ENCODE measurements at regions not wholly inside any gene's neighbourhood (a gene's known extent, or its start where the extent isn't known, plus 50 kb on each side); places are given as distances from the start of the nearest gene placed in this dataset.
"Not testable (repeated sequence)": the region's sequence is repeated elsewhere in the genome, so short reads cannot be mapped to it uniquely, and the experiment has no call there.

- H3K4me3 Mint-ChIP-seq; H3K9me3 ChIP-seq (ENCODE audit: control insufficient read depth, low read length); H3K27me3 ChIP-seq (ENCODE audit: control insufficient read depth, insufficient read depth, low read length, poor library complexity, severe bottlenecking); H3K27ac Mint-ChIP-seq; H3K4me1 Mint-ChIP-seq; H3K27ac ChIP-seq (ENCODE audit: low read depth, low read length); H3K9me3 Mint-ChIP-seq; H3K36me3 Mint-ChIP-seq (ENCODE audit: low read depth); H3K4me1 ChIP-seq (ENCODE audit: control insufficient read depth, insufficient read depth, low read length); H3K9ac ChIP-seq (ENCODE audit: extremely low read depth, low read length, poor library complexity, severe bottlenecking); H3K36me3 ChIP-seq (ENCODE audit: control insufficient read depth, insufficient read depth, low read length); H3K27me3 Mint-ChIP-seq (ENCODE audit: insufficient read depth); H3K4me3 ChIP-seq (ENCODE audit: low read length): not testable (repeated sequence)
- DNase-seq = peak; percentile 62
- peak; percentile 70 for TF ChIP-seq CTCF (conservative IDR thresholded peaks at IDR 0.05)
- 84 to 85% methylated on average over 7 to 18 of the region's 19 CpGs for WGBS, 2 experiments (ENCODE audit: insufficient coverage in 1 of 2, insufficient read length in 1 of 2)
These were observed 141.1 kb upstream of the ZNF469 start for GRCh38 chr16:88241404-88242311.

DNA sequence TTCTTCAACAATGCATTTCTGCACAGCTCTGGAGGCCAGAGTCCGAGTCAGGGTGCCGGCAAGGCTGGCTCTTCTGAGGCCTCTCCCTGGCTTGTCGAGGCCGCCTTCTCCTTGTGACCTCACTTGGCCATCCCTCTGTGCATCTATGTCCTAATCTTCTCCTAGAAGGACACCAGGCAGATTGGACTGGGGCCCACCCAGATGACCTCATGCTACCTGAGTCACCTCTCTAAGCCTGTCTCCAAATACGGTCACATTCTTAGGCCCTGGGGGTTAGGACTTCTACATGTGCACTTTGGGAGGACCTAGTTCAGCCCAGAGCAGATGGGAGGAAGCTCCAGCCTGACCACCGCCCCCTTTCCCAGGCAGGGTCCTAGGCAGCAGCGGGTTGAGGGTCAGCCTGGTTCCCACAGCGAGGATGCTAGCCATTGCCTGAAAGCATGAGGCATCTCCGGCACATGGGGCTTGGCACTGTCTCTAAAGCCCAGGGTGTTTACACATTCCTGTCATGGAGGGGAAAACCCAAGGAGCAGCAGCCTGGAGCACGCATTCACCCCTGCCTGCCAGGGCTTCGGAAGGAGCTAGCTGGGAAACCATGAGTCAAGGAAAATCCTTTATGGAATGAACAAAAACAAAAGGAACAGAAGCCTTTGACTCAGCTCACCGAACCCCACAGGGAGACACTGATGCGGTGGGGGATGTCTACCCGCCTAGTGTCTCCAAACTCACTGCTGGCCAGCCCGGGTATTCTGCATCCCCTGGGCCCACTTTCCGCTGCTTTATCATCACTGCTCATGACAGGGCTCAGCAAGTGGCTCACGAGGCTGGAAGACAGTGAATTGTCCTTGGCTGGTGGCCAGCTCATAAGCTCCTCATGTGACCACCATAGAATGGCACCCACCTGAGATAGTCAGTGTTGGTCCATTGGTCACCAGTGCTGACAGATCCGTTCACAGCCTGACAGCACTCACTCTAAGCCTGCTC lies 140.2 kb upstream of the ZNF469 start:
- not testable (repeated sequence) for H3K4me3 Mint-ChIP-seq; H3K9ac ChIP-seq (ENCODE audit: extremely low read depth, low read length, poor library complexity, severe bottlenecking); H3K27me3 ChIP-seq (ENCODE audit: control insufficient read depth, insufficient read depth, low read length, poor library complexity, severe bottlenecking); H3K27me3 Mint-ChIP-seq (ENCODE audit: insufficient read depth); DNase-seq; H3K27ac Mint-ChIP-seq; H3K9me3 Mint-ChIP-seq; H3K9me3 ChIP-seq (ENCODE audit: control insufficient read depth, low read length); H3K4me3 ChIP-seq (ENCODE audit: low read length); H3K4me1 ChIP-seq (ENCODE audit: control insufficient read depth, insufficient read depth, low read length); H3K36me3 ChIP-seq (ENCODE audit: control insufficient read depth, insufficient read depth, low read length); H3K4me1 Mint-ChIP-seq; H3K27ac ChIP-seq (ENCODE audit: low read depth, low read length); H3K36me3 Mint-ChIP-seq (ENCODE audit: low read depth)
- WGBS, 2 experiments (ENCODE audit: insufficient coverage in 1 of 2, insufficient read length in 1 of 2) = 91 to 94% methylated on average over 9 to 17 of the region's 18 CpGs

GRCh38 chr16:88243921-88244320 lies 138.8 kb upstream of the ZNF469 start:
- H3K27ac ChIP-seq (ENCODE audit: low read depth, low read length); H3K36me3 ChIP-seq (ENCODE audit: control insufficient read depth, insufficient read depth, low read length); H3K9me3 ChIP-seq (ENCODE audit: control insufficient read depth, low read length); H3K27me3 ChIP-seq (ENCODE audit: control insufficient read depth, insufficient read depth, low read length, poor library complexity, severe bottlenecking); DNase-seq; H3K4me3 Mint-ChIP-seq; H3K9ac ChIP-seq (ENCODE audit: extremely low read depth, low read length, poor library complexity, severe bottlenecking); H3K27ac Mint-ChIP-seq; H3K36me3 Mint-ChIP-seq (ENCODE audit: low read depth); H3K4me1 ChIP-seq (ENCODE audit: control insufficient read depth, insufficient read depth, low read length); H3K4me3 ChIP-seq (ENCODE audit: low read length); H3K27me3 Mint-ChIP-seq (ENCODE audit: insufficient read depth); H3K9me3 Mint-ChIP-seq; H3K4me1 Mint-ChIP-seq: not testable (repeated sequence)
- 92 to 100% methylated on average over 3 of the region's 3 CpGs for WGBS, 2 experiments (ENCODE audit: insufficient coverage in 1 of 2, insufficient read length in 1 of 2)

DNA sequence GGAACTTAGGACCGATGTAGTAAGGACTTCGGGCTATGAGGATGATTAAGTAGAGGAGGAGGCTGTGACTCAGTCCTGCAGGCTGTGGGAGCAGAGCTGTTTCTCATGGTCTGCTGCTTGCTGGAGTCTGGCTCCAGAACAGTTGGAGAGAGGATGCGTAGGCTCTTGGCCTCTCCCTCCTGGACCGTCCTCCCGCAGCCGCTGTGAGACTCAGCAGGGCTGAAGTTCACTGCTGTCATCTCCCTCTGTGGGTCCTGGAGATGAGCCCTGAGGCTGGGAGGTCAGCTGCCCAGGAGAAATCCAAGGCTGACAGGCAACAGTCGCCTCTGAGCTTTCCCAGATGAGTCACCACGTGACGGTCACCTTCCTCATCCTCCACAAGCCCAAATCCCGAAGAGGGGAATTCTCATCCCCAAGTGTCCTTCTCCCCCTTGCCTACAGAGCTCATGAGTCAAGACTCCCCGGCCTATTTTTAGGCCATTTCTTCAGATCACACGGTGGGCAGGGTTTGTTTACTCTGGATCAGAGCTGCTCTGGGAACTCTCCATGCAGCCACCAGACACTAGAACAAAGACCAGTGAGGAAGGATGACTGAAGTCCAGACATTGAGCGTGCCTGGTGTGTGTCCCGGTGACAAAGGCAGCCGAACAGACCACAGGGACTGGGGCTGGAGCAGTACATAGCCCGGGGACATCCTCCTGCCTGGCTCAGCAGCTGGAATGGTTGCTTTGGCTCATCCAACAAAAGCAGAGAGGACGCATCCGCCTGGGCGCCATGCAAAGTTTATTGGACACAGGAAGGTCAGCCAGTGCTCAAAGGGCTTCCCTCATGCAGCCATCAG lies 137.3 kb upstream of the ZNF469 start:
- not testable (repeated sequence) for H3K36me3 ChIP-seq (ENCODE audit: control insufficient read depth, insufficient read depth, low read length); H3K4me1 ChIP-seq (ENCODE audit: control insufficient read depth, insufficient read depth, low read length); H3K27me3 ChIP-seq (ENCODE audit: control insufficient read depth, insufficient read depth, low read length, poor library complexity, severe bottlenecking); H3K27ac ChIP-seq (ENCODE audit: low read depth, low read length); H3K4me3 ChIP-seq (ENCODE audit: low read length); H3K4me1 Mint-ChIP-seq; H3K9me3 Mint-ChIP-seq; H3K36me3 Mint-ChIP-seq (ENCODE audit: low read depth); H3K4me3 Mint-ChIP-seq; H3K27ac Mint-ChIP-seq; H3K9ac ChIP-seq (ENCODE audit: extremely low read depth, low read length, poor library complexity, severe bottlenecking); DNase-seq; H3K9me3 ChIP-seq (ENCODE audit: control insufficient read depth, low read length); H3K27me3 Mint-ChIP-seq (ENCODE audit: insufficient read depth)
- 86 to 88% methylated on average over 9 to 13 of the region's 19 CpGs for WGBS, 2 experiments (ENCODE audit: insufficient coverage in 1 of 2, insufficient read length in 1 of 2)

- H3K4me3 Mint-ChIP-seq; H3K9ac ChIP-seq (ENCODE audit: extremely low read depth, low read length, poor library complexity, severe bottlenecking); H3K27ac ChIP-seq (ENCODE audit: low read depth, low read length); H3K9me3 Mint-ChIP-seq; H3K27ac Mint-ChIP-seq; H3K27me3 ChIP-seq (ENCODE audit: control insufficient read depth, insufficient read depth, low read length, poor library complexity, severe bottlenecking); DNase-seq; H3K4me1 ChIP-seq (ENCODE audit: control insufficient read depth, insufficient read depth, low read length); H3K36me3 Mint-ChIP-seq (ENCODE audit: low read depth); H3K27me3 Mint-ChIP-seq (ENCODE audit: insufficient read depth); H3K4me1 Mint-ChIP-seq; H3K4me3 ChIP-seq (ENCODE audit: low read length); H3K36me3 ChIP-seq (ENCODE audit: control insufficient read depth, insufficient read depth, low read length); H3K9me3 ChIP-seq (ENCODE audit: control insufficient read depth, low read length): not testable (repeated sequence)
- WGBS, 2 experiments (ENCODE audit: insufficient coverage in 1 of 2, insufficient read length in 1 of 2) = 87 to 93% methylated on average over 4 of the region's 4 CpGs
These were observed 135.7 kb upstream of the ZNF469 start for GRCh38 chr16:88246955-88247582.
